ENCODE measurements at regions not wholly inside any gene's neighbourhood (a gene's known extent, or its start where the extent isn't known, plus 50 kb on each side); places are given as distances from the start of the nearest gene placed in this dataset.

DNA sequence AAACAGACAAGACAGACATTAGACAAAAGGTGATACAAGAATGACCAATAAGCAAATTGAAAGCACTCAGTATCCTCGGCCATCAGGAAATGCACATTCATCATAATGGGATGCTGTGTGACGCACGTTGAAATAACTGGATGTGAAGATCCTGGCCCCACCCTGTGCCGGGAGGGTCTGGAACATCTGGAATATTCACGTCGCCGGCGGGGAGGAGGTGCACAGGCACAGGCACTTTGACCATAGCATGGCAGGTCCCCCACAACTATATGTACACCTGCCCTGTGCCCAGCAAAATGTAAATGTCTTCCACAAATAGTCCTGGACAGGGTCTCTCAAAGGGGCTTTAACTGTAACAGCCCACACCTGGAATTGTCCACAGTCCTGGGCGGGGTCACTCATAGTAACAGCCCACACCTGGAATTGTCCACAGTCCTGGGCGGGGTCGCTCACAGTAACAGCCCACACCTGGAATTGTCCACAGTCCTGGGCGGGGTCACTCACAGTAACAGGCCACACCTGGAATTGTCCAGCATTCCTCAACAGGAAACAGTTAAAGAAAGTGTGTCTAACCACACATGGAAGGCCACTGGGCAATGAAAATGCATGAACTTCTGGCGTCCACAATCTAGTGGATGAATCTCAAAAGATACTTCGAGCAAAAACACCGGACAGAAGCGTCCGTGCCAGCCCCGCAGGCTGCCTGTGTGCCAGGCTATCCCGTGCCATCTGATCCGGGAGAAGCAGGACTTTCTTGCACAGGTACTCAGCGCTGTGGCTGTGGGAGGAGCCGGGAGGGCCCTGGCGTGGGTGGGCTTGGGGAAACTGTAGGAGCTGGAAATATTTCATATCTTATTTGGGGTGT lies 113.4 kb downstream of the RTP5 start:
- TF ChIP-seq EZH2 (IDR thresholded peaks at IDR 0.05; ENCODE audit: low read length, missing control alignments): no peak
- TF ChIP-seq, protein P1, sequence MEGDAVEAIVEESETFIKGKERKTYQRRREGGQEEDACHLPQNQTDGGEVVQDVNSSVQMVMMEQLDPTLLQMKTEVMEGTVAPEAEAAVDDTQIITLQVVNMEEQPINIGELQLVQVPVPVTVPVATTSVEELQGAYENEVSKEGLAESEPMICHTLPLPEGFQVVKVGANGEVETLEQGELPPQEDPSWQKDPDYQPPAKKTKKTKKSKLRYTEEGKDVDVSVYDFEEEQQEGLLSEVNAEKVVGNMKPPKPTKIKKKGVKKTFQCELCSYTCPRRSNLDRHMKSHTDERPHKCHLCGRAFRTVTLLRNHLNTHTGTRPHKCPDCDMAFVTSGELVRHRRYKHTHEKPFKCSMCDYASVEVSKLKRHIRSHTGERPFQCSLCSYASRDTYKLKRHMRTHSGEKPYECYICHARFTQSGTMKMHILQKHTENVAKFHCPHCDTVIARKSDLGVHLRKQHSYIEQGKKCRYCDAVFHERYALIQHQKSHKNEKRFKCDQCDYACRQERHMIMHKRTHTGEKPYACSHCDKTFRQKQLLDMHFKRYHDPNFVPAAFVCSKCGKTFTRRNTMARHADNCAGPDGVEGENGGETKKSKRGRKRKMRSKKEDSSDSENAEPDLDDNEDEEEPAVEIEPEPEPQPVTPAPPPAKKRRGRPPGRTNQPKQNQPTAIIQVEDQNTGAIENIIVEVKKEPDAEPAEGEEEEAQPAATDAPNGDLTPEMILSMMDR (conservative IDR thresholded peaks at IDR 0.05 in 1 of 2, IDR thresholded peaks at IDR 0.05 in 1 of 2; ENCODE audit: low read depth in 1 of 2, low read length in 2 of 2): no peak
- H3K36me3 ChIP-seq (ENCODE audit: control insufficient read depth, insufficient read depth, low read length): no peaks in the 10 kb centered on the region
- DNase-seq (ENCODE audit: low read depth in 2 of 2): no peak
- no peaks in the 10 kb centered on the region for H4K20me1 ChIP-seq (ENCODE audit: control insufficient read depth, extremely low read depth, insufficient read depth, low read length)
- H3K9me3 ChIP-seq (ENCODE audit: control insufficient read depth, insufficient read depth, low read depth, low read length): no peaks in the 10 kb centered on the region
- H3K79me2 ChIP-seq (ENCODE audit: control insufficient read depth, insufficient read depth, low read length): no peaks in the 10 kb centered on the region
- H3K27ac ChIP-seq (ENCODE audit: insufficient read depth, low read length): no peak overlapping the region
- no peak overlapping the region for H3K4me3 ChIP-seq (replicated peaks in 1 of 4; ENCODE audit: control extremely low read depth in 1 of 4, insufficient read depth in 1 of 4, low read depth in 3 of 4, low read length in 4 of 4)
- H3K4me1 ChIP-seq (ENCODE audit: control insufficient read depth, extremely low read depth, insufficient read depth, low read length): no peaks in the 10 kb centered on the region
- H3K4me2 ChIP-seq (ENCODE audit: extremely low read depth, insufficient read depth, low read length): no peak overlapping the region
- no peak overlapping the region for H2AFZ ChIP-seq (ENCODE audit: low read length)
- no peaks in the 10 kb centered on the region for H3K27me3 ChIP-seq (ENCODE audit: control insufficient read depth, insufficient read depth, low read length)
- no peak overlapping the region for H3K9ac ChIP-seq (ENCODE audit: insufficient read depth, low read length)

DNA sequence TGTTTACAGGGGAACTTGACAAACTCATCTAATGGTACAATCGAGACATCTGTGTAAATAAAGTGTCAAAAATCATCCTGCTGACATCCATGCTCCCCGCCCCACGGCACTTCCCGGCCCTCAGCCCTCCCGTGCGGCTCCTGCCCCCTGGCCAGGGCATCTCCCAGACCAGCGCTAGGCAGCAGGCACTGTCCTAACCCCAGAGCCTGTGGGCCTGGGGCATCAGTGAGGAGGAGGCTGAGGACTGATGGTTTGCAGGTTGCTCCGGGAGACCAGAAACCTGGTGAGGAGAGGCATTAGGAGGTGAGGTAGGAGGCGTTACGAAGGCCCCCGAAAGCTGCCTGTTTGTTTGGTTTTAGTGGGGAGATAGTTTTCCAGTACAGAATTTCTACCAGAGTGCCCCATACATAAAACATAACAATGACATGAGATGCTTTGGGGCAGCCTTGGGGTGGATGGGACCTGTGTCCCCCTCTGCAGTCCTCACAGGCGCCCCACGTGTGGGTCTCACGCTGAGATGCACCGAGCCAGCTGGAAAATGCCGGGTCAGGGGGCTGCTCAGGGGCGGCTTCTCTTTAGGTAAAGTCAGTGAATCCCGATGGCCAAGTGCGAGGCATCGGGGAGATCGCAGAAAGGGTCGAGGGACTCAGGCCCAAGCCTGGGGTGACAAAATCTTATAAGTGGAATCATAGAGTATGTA lies 114.2 kb downstream of the RTP5 start:
- H3K4me1 ChIP-seq (ENCODE audit: control insufficient read depth, extremely low read depth, insufficient read depth, low read length): no peaks in the 10 kb centered on the region
- TF ChIP-seq, protein P1 (conservative IDR thresholded peaks at IDR 0.05 in 1 of 2, IDR thresholded peaks at IDR 0.05 in 1 of 2; ENCODE audit: low read depth in 1 of 2, low read length in 2 of 2): no peak
- TF ChIP-seq EZH2 (IDR thresholded peaks at IDR 0.05; ENCODE audit: low read length, missing control alignments): no peak
- H3K4me3 ChIP-seq (replicated peaks in 1 of 4; ENCODE audit: control extremely low read depth in 1 of 4, insufficient read depth in 1 of 4, low read depth in 3 of 4, low read length in 4 of 4): no peak overlapping the region
- DNase-seq (ENCODE audit: low read depth in 2 of 2): no peak
- no peaks in the 10 kb centered on the region for H3K79me2 ChIP-seq (ENCODE audit: control insufficient read depth, insufficient read depth, low read length)
- no peak overlapping the region for H3K9ac ChIP-seq (ENCODE audit: insufficient read depth, low read length)
- no peak overlapping the region for H3K4me2 ChIP-seq (ENCODE audit: extremely low read depth, insufficient read depth, low read length)
- no peak overlapping the region for H3K27ac ChIP-seq (ENCODE audit: insufficient read depth, low read length)
- H3K9me3 ChIP-seq (ENCODE audit: control insufficient read depth, insufficient read depth, low read depth, low read length): no peaks in the 10 kb centered on the region
- H3K36me3 ChIP-seq (ENCODE audit: control insufficient read depth, insufficient read depth, low read length): no peaks in the 10 kb centered on the region
- H2AFZ ChIP-seq (ENCODE audit: low read length): no peak overlapping the region
- no peaks in the 10 kb centered on the region for H4K20me1 ChIP-seq (ENCODE audit: control insufficient read depth, extremely low read depth, insufficient read depth, low read length)
- no peaks in the 10 kb centered on the region for H3K27me3 ChIP-seq (ENCODE audit: control insufficient read depth, insufficient read depth, low read length)

DNA sequence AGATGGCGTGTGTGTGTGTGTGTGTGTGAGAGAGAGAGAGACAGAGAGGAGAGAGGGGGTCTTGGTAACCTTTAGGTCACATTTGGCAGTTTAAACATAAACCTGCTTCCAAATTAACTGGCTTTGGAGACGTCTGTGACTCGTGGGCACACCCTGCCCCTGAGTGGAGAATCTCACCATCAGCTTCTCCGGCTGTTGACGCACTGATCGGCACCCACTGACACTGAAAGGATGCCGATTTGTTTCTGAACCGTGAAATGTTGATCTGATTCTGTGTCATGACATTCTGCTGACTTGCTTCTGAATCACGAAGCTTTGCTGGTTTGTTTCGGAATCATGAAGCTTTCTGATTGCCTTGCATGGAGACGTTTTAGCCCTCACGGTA lies 114.7 kb downstream of the RTP5 start:
- no peak for DNase-seq (ENCODE audit: low read depth in 2 of 2)
- Histone ChIP-seq H4K20me1 (ENCODE audit: control insufficient read depth, extremely low read depth, insufficient read depth, low read length) (no peaks in the 10 kb centered on the region), H3K4me1 (ENCODE audit: control insufficient read depth, extremely low read depth, insufficient read depth, low read length) (no peaks in the 10 kb centered on the region), H3K9me3 (ENCODE audit: control insufficient read depth, insufficient read depth, low read depth, low read length) (no peaks in the 10 kb centered on the region), H3K4me3 (replicated peaks in 1 of 4; ENCODE audit: control extremely low read depth in 1 of 4, insufficient read depth in 1 of 4, low read depth in 3 of 4, low read length in 4 of 4) (no peak overlapping the region), H3K9ac (ENCODE audit: insufficient read depth, low read length) (no peak overlapping the region), H3K79me2 (ENCODE audit: control insufficient read depth, insufficient read depth, low read length) (no peaks in the 10 kb centered on the region), H3K4me2 (ENCODE audit: extremely low read depth, insufficient read depth, low read length) (no peak overlapping the region), H2AFZ (ENCODE audit: low read length) (no peak overlapping the region), H3K27me3 (ENCODE audit: control insufficient read depth, insufficient read depth, low read length) (no peaks in the 10 kb centered on the region), H3K36me3 (ENCODE audit: control insufficient read depth, insufficient read depth, low read length) (no peaks in the 10 kb centered on the region), H3K27ac (ENCODE audit: insufficient read depth, low read length) (no peak overlapping the region)
- TF ChIP-seq, protein P1 (conservative IDR thresholded peaks at IDR 0.05 in 1 of 2, IDR thresholded peaks at IDR 0.05 in 1 of 2; ENCODE audit: low read depth in 1 of 2, low read length in 2 of 2): no peak
- TF ChIP-seq EZH2 (IDR thresholded peaks at IDR 0.05; ENCODE audit: low read length, missing control alignments): no peak

Measured in fibroblast of lung (primary cell).